Sciatic nerve (tissue), 2 donors: ENCODE measurements at regions not wholly inside any gene's neighbourhood (a gene's known extent, or its start where the extent isn't known, plus 50 kb on each side); places are given as distances from the start of the nearest gene placed in this dataset.

Source experiments
- ATAC-seq: fragments of 200-7000 bp; cut with Tn5 transposase; one replicate; pipeline ENCODE4 v1.9.1; 2020; ENCODE audit warnings: mild to moderate bottlenecking, moderate library complexity
- DNase-seq: peaks from one replicate; pipeline ENCODE4 v3.0.0-alpha.2; 2020; ENCODE audit warnings: low spot score
- intact Hi-C: fragments of 100-400 bp; cut with DNase I; formaldehyde crosslinking; loops from one replicate; pipeline ENCODE4 v1.14.2; 2022
- donor health status: DM: no; HTN: no; CAD: no.
- donor health status: DM: no; HTN: no; CAD: no.

DNA sequence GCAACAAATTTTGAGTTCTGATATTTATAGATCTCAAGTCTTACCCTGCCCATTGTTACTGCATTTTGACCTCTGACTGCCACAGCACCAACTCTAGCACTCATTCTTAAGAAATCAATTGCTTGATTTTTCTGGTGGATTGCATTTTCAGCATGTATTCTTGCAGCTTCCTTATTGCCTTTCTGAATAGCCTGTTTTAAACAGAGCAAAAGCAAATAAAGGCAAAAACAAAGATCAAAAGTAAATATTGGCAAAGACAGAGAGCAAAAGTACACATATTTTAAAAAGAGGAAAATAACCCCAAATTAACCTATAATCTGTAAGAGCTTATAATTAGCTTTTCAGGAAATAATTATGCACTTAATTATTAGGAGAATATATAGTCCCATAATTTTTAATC is 129.4 kb upstream of the TENT5D start:
- DNase-seq, result no peak
- intact Hi-C loops, result no loop called here
- no peak for ATAC-seq

DNA sequence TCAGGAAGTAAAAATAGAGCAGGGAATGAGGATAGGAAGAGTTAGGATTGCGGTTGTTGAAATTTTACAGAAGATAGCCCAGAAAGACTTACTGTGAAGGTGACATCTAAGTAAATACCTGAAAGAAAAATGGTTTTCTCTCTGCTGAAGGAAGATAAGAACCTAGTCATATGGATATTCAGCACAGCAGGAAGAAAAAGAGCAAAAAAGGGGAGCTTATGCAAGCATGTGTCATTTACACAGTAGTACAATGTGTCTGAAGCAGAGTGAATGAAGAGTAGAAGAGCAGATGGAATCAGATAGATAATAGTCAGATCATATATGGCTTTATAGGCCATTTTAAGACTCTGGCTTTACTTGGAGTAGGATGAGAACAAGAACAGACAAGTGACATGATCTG is 126.9 kb upstream of the TENT5D start:
- DNase-seq (no peak), ATAC-seq (no peak)
- intact Hi-C loops, result no loop called here

DNA sequence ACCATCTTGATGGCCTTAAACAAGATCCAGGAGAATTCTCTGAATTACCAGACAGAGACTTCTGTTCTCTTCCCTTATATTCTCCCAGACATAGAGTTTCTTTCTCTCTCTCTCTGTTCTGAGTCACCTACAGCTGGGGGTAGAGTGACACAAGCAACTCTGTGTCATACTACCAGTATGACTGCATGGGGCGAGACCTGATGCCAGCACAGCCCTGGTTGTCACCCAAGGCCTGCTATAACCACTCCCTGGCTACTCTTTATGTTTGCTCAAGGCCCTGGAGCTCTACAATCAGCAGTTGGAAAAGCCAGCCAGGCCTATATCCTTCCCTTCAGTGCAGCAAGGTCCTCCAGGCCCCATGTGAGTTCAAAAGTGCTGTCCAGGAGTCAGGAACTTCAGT is 114.2 kb upstream of the TENT5D start:
- ATAC-seq, result no peak
- no peak for DNase-seq
- intact Hi-C loops, result no loop called here

DNA sequence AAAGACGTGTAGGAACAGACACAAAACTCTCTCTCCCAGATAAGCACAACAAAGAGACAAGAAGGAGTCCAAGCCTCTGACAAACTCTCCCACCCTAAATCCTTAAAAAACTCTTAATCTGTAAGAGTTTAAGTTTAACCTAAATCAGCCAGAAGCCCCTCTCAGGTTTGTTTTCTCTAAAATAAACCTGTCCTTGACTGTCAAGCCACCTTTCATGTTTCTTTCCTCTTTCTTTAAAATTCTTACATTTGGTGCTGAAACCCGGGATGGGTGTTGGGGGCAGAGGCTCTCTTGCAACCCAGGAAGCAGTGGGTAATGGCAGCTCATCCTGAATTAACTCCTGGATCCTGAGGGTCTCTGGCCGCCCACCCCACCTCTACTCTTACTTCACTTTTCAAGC is 107.8 kb upstream of the TENT5D start:
- ATAC-seq, result no peak
- DNase-seq, result no peak
- intact Hi-C loops, result no loop called here

DNA sequence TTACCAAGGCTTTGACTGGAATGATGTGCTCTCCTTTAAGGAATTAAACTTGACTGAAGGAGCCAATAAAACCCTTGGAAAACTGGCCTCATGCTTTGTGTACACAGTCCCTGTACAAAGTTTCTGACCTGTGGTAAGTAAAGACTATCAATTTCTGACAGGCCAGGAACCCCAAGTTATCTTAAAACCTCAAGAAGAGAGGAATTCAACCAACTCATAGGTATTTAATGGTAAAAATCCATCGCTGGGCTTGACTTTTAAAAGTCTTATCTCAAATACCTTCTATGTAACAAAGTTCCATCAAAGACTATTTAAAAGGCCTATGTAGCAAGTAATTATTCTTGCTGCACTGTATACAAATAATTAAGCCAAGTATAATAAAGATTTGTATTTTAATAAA is 103.7 kb upstream of the TENT5D start:
- DNase-seq, result no peak
- ATAC-seq, result no peak
- intact Hi-C loops, result no loop called here

DNA sequence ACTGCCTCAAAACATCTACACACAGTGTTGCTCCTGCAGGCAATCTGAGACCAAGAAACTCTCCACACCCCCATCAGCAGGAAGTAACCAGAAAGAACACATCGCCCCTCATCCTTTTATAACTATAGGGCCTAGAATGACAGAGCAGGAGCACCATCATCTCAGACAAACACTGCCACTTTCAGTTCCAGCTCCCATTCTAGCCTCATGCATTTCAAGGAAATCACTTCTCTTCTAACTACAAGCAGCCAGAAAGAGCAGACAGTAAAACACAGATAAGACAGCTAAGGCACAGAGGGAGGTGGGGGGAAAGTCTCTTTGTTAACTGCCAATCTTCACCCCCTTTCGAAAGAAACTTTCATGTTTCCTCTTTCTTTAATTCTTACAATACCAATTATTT is 102.6 kb upstream of the TENT5D start:
- DNase-seq (no peak), ATAC-seq (no peak)
- intact Hi-C loops, result no loop called here

DNA sequence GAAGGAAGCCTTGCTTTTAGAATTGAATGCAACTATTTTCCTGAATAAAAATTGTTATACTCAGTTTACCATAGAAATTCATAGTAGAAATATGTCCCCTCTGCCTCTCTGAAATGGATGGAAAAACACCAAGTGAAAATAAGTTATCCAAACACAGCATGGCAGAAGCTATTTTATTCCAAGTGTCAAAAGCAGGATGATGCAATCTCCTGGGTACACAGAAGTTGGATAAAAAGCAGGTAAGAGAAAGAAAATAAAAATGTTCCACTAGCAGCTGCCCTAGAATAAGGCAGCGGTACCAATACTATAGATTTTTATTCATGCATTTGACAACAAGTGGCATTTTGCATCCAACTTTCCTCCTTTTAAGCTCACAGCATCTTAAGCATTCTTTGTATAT is 89.0 kb upstream of the TENT5D start:
- ATAC-seq, result no peak
- no peak for DNase-seq
- intact Hi-C loops, result no loop called here

DNA sequence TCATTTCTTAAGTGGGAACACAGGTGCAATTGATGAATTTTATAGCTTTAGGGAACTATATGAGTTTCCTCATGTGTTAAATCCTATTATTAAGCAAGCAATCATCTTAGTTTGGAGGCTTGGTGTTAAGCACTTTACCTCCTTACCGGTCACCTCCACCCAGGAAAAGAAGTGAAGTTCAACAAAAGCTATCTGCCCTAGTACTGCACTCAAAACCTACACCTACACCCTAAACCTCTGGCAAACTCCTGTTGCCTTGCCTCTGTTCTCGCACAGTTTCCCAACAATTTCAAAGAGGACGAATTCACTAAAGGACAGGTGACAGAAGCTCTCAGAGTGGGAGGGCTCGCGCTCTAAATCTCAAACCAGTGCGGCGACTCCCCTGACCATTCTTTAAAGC is 85.7 kb upstream of the TENT5D start:
- intact Hi-C loops, result no loop called here
- no peak for ATAC-seq
- no peak for DNase-seq

DNA sequence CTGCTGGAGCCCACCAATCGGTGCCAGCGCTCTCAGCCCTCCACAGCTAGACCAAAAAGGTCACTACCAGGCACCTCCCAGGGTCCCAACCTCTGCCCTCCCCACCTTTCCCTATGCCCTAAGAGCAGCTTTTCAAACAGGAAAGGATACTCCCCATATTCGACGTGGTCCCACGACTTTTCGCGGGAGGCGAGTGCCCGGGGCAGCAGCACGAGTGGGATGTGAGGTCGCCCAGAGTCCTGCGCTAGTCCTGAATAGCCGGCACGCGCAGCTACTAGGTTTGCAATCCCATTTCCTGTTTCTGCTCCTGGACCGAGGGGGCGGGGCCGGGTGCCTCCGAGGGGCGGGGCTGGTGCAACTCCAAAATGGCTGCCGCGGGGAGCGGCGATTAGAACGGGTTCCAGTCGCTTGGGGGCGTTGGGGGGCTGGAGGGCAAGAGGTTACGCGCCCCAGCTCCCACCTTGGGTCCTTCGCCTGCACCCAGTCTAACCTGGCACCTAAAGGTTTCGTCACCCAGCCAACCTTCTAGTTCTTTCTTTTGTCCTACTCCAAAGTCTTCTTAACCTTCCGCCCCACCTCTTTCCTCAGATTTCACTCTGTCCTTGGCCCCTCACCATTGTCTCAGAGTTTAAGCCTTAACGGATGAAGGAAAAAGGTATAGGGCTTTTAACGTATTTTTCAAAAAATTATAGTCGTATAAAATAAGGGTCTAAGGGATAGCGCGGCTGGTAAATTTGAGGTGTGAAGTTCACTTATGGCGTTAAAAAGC is 85.0 kb upstream of the TENT5D start:
- ATAC-seq (peak; percentile 68), DNase-seq (peak; percentile 68)
- intact Hi-C loops, result no loop called here

DNA sequence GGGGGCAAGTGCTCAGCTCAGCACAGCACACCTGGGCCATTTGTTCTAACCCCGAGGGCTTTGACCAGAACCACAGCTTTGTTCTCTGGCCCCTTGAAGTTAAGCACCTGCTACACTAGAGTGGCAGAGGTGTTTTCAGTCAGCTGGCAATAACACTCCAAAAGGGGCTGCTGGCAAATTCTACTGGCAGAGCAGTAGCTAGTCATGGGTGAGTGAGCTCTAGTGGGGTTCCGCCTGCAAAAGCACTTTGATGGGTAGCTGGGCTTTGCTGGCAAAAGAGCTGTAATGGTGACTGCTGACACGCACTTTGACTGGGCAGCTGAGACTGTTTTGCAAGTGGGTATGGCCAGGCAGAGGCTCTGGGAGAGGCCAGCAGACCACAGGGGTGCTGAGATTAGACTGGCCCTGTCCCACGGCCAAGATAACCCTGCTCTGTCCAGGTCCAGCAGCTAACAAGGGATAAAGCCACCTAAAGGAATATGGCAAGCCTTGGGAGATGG is 65.2 kb upstream of the TENT5D start:
- DNase-seq, result no peak
- ATAC-seq, result no peak
- intact Hi-C loops, result no loop called here
